NCI-H82 (cell line): ENCODE measurements at regions not wholly inside any gene's neighbourhood (a gene's known extent, or its start where the extent isn't known, plus 50 kb on each side); places are given as distances from the start of the nearest gene placed in this dataset.

Source experiments
- DNase-seq: peaks from one replicate; lab custom pipeline; 2025; lab: John Stamatoyannopoulos, UW

- DNase-seq = no peak
Measured at GRCh38 chr18:40058811-40059570, 1896.0 kb upstream of the PIK3C3 start.

- no peak for DNase-seq
Measured at GRCh38 chr18:40056079-40056692, 1898.8 kb upstream of the PIK3C3 start.

GRCh38 chr18:40055262-40055661 lies 1899.8 kb upstream of the PIK3C3 start:
- no peak for DNase-seq

GRCh38 chr18:40049716-40050115 lies 1905.3 kb upstream of the PIK3C3 start:
- DNase-seq = no peak

GRCh38 chr18:40048886-40049650 lies 1906.0 kb upstream of the PIK3C3 start:
- DNase-seq = no peak

GRCh38 chr18:40048253-40048652 lies 1906.8 kb upstream of the PIK3C3 start:
- DNase-seq = no peak

- peak; percentile 61 for DNase-seq
Measured at GRCh38 chr18:40046596-40046995, 1908.4 kb upstream of the PIK3C3 start.

- no peak for DNase-seq
Measured at GRCh38 chr18:40041951-40042350, 1913.1 kb upstream of the PIK3C3 start.

GRCh38 chr18:40040574-40040973 lies 1914.5 kb upstream of the PIK3C3 start:
- no peak for DNase-seq

GRCh38 chr18:40037356-40037755 lies 1917.7 kb upstream of the PIK3C3 start:
- DNase-seq = peak; percentile 85

GRCh38 chr18:40036861-40037260 lies 1918.2 kb upstream of the PIK3C3 start:
- DNase-seq = no peak

- DNase-seq = peak; percentile 75
Measured at GRCh38 chr18:40035966-40036365, 1919.1 kb upstream of the PIK3C3 start.

- DNase-seq = no peak
Measured at GRCh38 chr18:40032076-40032475, 1923.0 kb upstream of the PIK3C3 start.

GRCh38 chr18:40031435-40031834 lies 1923.6 kb upstream of the PIK3C3 start:
- DNase-seq = no peak

GRCh38 chr18:40019797-40020392 lies 1935.1 kb upstream of the PIK3C3 start:
- no peak for DNase-seq

GRCh38 chr18:40018266-40018665 lies 1936.8 kb upstream of the PIK3C3 start:
- DNase-seq = no peak

GRCh38 chr18:40017021-40017420 lies 1938.0 kb upstream of the PIK3C3 start:
- DNase-seq = no peak

GRCh38 chr18:40016405-40016804 lies 1938.6 kb upstream of the PIK3C3 start:
- DNase-seq = no peak

GRCh38 chr18:40013001-40013609 lies 1941.9 kb upstream of the PIK3C3 start:
- DNase-seq = no peak

- no peak for DNase-seq
Measured at GRCh38 chr18:40011201-40011600, 1943.8 kb upstream of the PIK3C3 start.

GRCh38 chr18:40006634-40007033 lies 1948.4 kb upstream of the PIK3C3 start:
- peak; percentile 76 for DNase-seq

GRCh38 chr18:40004246-40004645 lies 1950.8 kb upstream of the PIK3C3 start:
- DNase-seq = no peak
